NT2/D1 (cell line): ENCODE measurements at regions not wholly inside any gene's neighbourhood (a gene's known extent, or its start where the extent isn't known, plus 50 kb on each side); places are given as distances from the start of the nearest gene placed in this dataset.

Experiments used
- SUZ12 ChIP-seq: IDR thresholded peaks from 2 replicates; pipeline ENCODE4 v1.6.1; 2011; ENCODE audit not compliant: insufficient read length, insufficient read depth; ENCODE audit errors: extremely low read depth
- YY1 ChIP-seq: IDR thresholded peaks from 2 replicates; pipeline ENCODE4 v1.6.1; 2011; ENCODE audit not compliant: insufficient read length, insufficient read depth

DNA sequence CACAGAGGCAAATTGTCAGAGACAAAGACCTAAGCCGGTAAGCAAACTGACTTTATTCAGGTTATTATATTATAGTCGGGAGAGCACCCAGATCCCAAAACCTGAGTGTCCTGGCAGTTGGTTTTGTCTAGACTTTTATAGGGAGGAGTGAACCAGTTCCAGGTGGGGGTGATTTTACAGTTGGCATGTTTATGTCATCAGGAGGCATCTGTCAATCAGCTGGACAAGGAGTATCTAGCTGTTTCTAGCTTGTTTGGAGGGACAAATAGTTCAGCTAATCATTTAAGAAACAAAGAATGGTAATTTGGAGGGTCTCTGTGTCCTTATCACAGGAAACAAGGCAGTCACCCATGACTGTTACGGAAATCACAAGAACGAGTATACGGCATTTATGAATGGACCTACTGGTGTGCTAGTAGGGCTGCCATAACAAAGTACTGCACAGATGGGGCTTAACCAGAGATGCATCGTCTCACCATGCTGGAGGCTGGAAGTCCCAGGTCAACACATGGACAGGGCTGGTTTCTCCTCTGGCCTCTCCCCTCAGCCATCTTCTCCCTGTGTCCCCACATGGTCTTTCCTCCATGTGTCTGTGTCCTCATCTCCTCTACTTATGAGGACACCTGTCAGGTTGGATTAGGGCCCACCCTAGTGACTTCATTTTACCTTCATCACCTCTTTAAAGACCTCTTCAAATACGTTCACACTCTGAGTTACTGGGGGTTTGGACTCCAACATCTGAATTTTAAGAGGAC lies 122.7 kb downstream of the LY86 start:
- no peak for TF ChIP-seq YY1
- no peak for TF ChIP-seq SUZ12
